UCSD-AML1 (cell line): ENCODE measurements at regions not wholly inside any gene's neighbourhood (a gene's known extent, or its start where the extent isn't known, plus 50 kb on each side); places are given as distances from the start of the nearest gene placed in this dataset.

ENCODE experiments used
- DNase-seq: peaks from one replicate; lab custom pipeline; 2025; ENCODE audit not compliant: unreplicated experiment; lab: John Stamatoyannopoulos, UW

DNA sequence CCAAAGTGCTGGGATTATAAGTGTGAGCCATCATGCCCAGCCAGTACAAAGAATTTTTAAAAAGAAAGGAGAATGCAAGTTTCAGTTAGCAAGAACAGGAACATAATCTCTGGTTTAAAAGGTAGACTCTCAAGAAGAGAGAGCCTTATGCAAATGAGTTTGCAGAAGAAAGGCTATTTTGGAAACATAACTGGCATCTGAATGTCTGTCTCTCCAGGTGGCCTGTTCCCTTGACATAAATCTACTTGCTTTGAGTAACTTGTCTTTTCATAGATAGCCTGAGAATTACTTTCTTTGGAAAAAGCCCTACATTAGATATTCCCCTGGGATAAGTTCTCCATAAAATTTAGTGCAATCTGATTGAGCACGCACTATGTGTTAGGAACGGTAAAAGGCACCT, 109.6 kb downstream of the ICOS start:
- no peak for DNase-seq

DNA sequence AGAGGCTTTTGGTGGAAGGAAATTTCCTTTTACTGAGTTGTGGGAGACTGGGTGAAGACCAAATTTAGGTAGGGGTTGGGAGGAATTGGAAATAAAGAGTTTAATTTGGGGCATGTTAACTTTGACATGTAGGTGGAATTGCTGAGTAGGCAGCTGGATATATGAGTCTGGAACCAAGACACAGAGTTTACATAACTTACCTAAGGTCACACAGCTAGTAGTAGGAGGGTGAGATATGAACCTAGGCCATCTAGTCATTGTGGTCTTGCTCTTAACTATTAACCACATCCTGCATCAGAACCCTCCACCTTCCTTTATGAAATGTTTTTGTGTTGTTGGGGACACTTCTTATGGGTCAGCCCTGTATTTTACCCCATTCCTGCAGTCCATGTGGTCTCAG, 113.1 kb downstream of the ICOS start:
- DNase-seq, result no peak

DNA sequence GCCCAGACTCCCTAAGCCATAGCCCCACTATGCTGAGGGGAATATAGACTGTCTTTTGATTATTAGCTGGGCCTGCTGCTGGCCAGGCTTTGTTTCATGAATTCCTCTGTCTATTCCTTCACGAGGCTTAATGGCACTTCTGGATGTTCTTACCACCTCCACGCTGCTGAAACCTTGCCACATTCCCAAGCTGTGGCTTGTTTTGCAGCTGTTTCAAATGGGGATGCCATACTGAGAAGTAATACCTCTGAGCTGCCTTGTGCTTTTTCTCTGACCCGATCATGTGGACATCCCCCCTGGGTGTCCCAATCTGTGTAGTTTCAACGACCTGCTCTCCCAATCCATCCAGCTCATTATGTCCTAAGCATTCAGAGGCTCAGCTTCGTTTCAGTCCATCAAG, 114.1 kb downstream of the ICOS start:
- DNase-seq, result no peak

DNA sequence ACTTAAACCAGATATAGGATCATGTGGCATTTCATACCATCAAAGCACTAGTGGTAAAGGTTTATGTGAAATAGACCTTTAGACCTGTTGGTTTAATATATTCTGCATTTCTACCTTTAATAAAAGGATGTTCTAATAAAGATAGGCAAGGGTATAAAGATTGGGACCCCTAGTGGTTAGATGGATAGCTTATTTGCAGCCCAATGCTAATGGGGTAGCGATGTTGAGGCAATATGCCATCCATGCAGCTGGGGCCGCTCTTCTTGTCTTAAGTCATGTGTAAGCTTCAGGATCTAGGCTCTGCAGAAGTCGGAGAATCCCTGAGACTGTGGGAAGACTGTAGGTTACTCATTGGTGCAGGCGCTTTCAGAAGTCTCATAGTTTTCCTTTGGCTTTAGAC, 114.9 kb downstream of the ICOS start:
- no peak for DNase-seq

DNA sequence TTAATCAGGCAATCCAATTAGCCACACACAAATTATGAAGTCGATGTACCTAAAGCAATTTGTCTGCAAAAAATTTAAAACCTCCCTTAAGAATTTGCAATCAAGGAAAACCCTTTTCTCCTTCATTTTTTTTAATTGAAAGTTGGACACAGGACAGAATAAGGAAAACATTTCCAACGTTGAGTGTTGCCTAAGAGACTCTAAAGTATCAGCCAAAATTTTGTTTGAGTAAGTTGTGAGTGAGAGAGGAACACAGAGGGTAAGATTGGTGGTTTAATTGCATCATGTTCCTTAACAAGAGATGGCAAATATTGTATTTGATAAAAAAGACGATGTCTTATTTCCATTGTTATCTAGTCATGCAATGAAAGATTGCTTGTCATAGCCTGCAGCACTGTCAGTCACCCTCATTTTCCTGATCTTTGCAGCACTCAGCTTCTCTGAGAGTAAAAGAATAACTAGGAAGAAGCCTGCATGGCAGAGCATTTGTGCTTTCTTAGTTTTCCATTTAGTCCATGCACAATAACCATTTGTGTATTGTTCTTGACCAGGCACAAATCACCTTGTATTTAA, 115.5 kb downstream of the ICOS start:
- no peak for DNase-seq

DNA sequence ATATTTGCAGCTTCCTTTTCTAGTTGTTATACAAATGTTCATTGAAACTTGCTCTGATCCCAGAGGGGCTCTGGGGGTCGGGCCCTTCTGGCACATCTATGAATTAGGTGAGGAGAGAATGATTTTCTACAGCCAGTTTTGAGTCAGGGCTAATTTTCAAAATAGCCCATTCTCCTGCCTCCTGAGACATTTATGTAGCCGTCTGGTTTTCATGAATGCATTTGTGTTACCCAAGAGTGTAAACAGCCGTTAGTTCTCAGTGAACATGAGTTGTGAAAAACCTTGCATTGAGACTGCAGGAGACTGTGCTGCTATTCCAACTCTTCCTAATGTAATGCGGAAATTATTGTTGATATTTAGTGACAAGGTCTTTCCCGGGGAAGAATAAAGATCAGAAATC, 122.5 kb downstream of the ICOS start:
- no peak for DNase-seq

DNA sequence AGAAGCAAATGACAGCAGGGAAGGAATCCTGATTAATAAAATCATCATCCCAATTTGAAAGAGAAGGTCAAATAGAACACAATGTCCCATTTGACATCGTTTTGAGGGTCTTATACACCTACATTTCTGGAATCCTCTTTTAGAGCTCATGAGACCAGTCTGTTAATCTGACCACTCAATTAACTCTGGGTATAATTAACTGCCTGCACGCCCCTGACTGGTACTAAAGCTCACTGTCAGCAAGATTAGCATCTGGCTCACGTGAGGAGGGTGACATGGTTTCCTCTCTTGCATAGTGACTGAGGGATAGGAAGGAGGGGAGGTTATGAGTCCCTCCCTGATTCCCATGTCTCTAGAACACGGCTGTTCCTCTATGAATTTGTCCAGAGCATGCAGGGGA, 124.3 kb downstream of the ICOS start:
- no peak for DNase-seq

DNA sequence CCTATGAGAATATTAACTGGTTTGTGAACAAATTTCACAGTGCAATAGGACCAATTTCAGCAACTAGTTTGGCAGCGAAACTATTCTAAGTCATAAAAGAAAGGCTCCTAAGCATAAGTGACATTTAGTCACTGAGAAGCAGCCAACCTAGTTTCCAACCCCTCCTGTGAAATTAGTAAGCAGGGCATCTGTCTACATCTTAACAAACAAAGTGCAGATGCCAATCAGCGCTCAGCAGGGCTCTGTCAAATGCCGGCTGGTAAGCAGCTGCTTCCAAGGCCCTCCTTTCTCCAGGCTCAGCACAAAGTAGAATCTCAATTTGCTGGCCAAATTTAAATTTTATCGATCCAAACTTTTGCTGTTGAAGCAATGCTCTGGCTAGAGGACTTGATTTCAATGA, 124.7 kb downstream of the ICOS start:
- DNase-seq, result no peak

DNA sequence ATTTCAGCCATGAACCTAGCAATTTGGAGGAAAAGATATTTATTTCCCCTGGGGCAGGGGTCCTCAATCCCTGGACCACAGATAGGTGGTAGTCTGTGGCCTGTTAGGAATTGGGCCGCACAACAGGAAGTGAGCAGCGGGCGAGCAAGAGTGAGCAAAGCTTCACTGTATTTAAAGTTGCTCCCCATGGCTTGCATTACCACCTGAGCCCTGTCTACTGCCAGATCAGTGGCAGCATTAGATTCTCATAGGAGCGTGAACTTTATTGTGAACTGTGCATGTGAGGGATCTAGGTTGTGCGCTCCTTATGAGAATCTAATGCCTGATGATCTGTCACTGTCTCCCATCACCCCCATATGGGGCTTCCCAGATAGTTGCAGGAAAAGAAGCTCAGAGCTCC, 127.6 kb downstream of the ICOS start:
- DNase-seq, result no peak

DNA sequence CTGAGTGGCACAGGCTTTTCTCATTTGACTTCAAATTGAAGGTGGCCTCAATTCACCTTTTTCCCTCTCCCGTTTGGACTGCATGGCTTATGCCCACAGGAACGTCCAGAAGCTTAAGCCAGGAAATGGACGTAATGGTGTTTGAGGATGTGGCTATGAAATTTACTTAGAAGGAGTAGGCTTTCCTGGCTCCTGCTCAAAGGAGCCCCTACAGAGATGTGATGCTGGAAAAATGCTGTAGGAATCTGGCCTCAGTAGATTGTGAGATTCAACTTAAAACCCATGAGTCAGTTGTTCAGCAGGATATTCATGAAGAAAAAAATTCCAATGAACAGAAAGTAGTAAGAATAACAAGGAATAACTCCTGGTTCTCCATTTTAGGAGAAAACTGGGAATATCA, 129.0 kb downstream of the ICOS start:
- no peak for DNase-seq

DNA sequence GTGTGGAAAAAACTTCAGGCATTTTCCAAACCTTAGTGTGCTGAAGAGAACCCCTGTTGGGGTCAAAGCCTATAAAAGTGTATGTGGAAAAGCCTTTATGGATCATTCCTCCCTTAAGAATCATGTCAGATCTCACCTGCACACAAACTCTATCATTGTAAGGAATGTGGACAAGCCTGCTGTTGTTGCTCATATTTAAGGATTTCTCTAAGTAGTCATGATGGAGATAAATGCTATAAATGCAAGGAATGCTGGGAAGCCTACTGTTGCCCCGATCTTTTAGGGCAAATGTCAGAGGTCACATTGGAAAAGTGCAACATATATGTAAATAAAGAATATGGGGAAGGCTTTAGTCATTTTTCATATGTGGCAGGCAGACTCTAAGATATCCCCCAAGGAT, 129.5 kb downstream of the ICOS start:
- DNase-seq, result no peak

DNA sequence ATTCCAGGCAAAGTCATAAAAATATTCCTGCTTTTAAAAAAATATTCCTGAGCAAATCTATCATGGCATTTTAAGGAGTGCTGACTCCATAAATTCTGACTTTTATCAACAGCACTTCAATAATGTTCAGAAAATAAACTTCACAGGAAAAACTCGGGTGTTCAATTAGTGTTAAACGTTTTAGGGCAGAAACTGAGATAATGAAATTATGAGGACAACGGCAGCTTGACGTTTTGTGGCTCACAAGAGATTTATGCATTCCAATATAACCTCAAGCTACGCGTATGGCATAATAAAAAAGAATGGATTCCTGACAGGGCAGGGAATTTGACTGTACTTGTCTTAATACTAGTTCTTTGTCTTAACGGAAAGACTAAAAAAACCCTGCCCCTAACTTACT, 133.2 kb downstream of the ICOS start:
- no peak for DNase-seq

DNA sequence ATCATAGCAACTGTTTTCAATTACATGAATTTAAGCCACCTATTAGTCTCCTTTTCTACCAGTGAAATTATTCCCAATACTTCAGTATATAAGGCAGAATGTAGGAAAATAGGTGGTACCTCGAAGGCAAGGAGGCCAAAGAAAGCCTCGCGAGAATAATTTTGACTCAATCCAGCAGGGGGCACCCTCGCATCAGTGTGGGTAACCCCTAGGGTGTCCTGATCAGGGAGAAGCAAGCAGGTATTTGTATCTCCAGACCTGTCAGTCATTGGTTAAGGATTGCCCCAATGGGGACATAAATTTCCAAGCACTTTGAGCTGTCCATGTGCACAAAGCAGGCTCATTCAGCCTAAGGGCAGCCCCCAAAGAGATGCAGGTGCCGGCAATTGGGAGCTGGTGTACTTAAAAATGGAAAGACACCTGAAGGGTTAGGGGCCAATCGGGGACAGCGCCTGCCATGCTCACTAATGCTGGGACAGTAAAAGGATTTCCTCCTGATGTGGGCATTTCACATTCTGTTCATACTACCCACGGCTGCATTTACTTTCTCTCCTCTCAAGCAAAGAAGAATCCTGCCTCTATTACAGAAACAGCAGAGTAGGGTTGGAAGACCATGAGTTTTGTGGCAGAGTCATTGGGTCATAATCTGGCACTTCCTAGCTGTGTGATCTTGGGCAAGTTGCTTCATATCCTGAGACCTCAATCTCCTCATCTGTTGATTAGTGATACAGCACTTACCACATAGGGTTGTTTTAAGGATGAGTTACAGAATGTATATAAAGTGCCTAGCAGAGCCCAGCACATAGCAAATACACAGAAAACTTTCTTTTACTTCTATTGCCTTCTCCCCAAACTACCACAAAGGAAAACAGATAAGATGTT, 136.1 kb downstream of the ICOS start:
- DNase-seq, result peak; percentile 15

DNA sequence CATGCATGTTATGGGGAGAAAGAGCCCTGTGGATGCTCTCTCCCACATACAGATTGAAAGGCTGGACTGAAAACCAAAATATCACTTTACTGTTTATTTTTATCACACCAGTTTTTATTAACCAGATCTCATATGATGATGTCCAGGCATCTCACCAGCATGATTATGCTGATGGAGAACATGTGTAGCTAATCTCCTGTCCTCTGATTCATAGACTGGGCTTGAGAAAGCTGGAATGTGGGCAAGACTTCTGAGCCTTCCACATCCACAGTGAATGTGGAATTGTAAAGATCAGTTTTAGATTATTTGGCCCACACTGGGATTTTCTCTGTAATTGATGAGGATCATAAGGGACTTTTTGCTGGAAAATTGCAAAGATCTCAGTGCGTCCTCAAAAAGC, 137.9 kb downstream of the ICOS start:
- DNase-seq, result no peak

DNA sequence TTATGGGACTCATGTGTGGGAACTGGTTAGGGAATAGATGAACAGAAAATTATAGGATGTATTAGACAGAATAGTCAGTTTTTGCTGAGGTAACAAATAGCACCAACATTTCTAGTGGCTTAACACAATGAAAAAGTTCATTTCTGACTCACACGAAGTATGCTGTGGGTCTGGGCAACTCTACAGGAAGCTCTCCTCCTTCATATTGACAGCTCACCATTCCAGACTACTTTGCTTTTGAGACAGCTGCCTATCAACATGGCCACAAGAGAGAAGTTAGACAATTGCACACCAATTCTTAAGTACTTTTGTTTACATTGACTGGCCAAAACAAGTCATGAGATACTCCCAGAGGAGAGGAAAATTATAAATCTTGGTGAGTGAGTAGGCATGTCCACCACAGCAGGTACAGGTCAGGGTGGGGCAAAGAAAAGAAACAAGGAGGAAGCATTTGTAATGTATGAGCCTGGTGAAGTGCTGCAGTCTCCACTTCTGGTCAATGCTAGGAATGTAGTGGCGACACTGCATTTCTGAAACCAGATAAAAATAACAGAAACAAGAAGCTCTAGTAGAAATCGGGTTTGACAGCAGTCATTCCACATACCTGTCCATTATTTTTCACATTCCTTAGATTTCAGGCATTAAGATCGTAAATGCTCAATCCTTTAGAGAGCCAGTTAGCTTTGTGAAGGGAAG, 141.6 kb downstream of the ICOS start:
- DNase-seq, result no peak

DNA sequence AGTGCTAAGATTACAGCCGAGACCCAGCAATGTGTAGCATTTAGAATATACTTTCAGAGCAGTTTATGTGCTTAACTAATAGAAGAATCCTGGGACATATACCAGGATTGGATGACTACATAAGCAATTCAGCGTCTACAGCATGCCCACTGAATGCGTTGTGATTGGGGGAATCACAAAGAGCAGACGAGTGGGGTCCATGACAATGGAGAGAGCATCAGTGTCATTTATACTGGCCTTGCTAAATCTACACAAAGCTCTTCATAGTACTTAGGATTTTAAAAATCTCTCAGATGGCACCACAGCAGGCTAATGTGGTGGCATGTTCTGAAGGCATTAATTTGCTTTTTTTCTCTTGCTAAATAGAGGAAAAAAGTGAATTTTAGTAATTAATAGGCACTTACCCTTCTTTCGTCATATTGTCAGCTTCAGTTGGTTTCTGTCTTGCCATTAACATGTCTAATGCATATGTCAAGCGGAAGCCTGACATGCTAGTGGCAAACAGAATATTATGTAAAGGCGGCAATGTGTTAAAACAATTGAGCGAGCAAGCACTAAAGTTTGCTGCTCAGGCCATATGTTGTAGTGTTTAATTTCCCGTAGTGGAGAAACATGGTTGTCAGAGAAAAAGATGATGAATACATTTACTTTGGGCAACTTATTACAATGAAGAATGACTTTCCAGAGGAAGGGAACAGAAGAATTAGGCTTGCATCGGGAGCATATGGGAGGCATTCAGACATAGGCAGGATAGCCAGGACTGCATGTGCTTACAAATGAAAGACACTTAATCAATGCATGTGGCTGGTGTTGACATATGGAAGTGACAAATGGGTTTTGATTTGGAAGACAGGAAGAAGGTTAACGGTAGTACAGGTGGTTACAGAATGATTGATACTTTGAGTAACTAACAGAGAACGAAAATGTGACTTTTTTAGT, 145.2 kb downstream of the ICOS start:
- DNase-seq, result no peak

DNA sequence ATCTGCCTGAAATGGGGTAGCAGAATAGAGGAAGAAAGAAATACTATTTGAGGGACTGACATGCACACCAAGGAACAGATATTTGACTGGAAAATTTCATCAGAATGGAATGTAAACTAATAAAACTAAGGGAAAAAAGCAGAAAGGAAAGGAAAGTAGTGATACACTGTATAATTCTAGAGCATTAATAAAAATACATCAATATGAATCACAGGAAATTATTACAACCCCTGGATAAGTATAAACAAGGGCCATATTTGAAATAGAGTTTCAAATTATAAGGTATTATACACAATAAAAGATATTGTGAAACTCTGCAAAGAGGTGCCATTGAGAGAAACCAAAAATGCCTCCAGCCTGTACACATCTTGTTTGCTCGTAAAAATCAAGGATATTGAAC, 149.6 kb downstream of the ICOS start:
- no peak for DNase-seq

DNA sequence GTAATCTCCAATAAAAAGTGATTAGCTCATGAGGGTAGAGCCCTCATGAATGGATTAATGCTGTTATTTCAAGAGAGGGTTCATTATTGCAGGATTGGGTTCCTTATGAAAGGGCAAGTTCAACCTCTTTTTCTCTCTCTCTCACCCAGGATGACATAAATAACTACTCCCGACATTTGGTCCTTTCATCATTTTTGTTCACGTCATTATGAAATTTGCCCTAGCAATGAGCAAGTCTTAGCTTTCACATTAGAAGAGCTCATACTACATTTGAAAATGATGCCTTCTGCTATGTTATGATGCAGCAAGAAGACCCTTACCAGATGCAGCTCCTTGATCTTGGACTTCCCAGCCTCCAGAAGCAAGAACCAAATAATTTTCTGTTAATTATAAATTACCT, 152.5 kb downstream of the ICOS start:
- no peak for DNase-seq

DNA sequence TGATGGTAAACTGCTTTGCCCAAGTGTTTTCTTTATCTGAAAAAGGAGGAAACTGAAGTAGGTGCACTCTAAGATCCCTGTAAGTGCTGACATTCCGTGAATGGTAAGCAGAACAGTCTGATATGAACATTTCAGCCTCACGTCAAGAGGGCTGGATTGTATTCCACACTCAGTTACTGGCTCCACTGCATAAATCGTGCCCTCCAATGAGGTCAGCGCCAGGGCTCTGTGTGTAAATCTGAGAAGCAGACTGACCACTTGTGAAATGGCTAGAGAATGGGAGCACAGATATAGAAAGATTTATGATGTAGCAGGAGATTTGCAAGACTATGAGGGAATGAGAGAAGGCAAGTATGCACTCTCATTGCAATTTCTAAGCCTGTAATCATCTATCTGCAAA, 153.0 kb downstream of the ICOS start:
- no peak for DNase-seq

DNA sequence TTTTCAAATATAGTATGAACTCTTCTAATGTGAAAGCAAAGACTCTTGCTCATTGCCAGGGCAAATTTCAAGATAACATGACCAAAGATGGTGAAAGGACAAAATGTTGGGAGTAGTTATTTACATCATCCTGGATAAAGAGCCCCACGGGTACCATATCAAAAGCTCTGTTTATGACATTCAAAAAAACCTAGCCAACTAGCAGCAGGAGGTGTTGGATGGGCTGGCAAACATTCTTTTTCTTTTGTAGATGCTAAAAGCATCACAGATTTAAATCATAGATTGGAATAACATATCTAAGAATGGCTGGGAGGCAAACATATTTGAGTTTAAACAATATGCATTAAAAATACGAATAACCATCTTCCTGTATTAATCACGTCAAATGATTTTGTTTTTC, 153.5 kb downstream of the ICOS start:
- no peak for DNase-seq

DNA sequence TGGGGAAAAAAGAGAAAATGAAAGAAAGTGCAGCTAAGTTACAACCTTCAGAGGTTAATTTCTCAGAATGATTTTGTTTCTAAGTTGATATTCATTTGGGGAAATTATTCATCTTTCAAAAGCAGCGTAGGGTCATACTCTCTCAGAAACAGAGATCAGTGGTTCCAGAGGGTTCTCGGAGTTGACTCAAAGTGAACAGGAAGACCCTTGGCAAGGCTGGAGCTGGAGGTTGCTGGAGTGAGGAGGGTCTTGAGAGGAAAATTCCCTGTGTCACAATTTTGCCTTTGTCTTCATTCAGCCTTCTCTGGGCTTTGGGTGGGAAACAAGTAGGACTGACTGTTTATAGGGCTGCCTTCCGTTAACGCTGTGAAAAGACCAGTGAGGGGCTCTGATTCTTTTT, 168.2 kb downstream of the ICOS start:
- DNase-seq, result no peak
